Activated CD8-positive, alpha-beta T cell treated with anti-CD3 and anti-CD28 coated beads for 36 hours (primary cell): ENCODE measurements at regions not wholly inside any gene's neighbourhood (a gene's known extent, or its start where the extent isn't known, plus 50 kb on each side); places are given as distances from the start of the nearest gene placed in this dataset.

ENCODE experiments used
- ATAC-seq: fragments of 200-7000 bp; cut with Tn5 transposase; one replicate; pipeline ENCODE4 v1.10.0; 2021; ENCODE audit warnings: mild to moderate bottlenecking, moderate library complexity
- CTCF ChIA-PET: fragments of 350-600 bp; sonication (Branson Sonifier 250); formaldehyde crosslinking; loops from one replicate; lab custom pipeline; 2021; ENCODE audit warnings: antibody characterized with exemption; lab: Charles Lee
- POLR2A ChIA-PET: fragments of 350-600 bp; sonication (Branson Sonifier 250); formaldehyde crosslinking; loops from one replicate; lab custom pipeline; 2021; ENCODE audit warnings: antibody characterized with exemption; lab: Charles Lee
- DNase-seq: peaks from one replicate; pipeline ENCODE4 v3.0.0-alpha.2; 2020
- H3K27ac Mint-ChIP-seq: one replicate; pipeline ENCODE4 v1.8.0; 2021; ENCODE audit warnings: mild to moderate bottlenecking, mixed read lengths
- H3K27me3 Mint-ChIP-seq: one replicate; pipeline ENCODE4 v1.8.0; 2021; ENCODE audit warnings: mixed read lengths
- H3K36me3 Mint-ChIP-seq: one replicate; pipeline ENCODE4 v1.8.0; 2021; ENCODE audit warnings: low read depth, mixed read lengths
- H3K4me1 Mint-ChIP-seq: one replicate; pipeline ENCODE4 v1.8.0; 2021; ENCODE audit warnings: low read depth, mixed read lengths
- H3K4me3 Mint-ChIP-seq: one replicate; pipeline ENCODE4 v1.8.0; 2021; ENCODE audit warnings: mild to moderate bottlenecking, moderate library complexity, mixed read lengths
- H3K9me3 Mint-ChIP-seq: one replicate; pipeline ENCODE4 v1.8.0; 2021; ENCODE audit warnings: mixed read lengths
- intact Hi-C: fragments of 100-400 bp; cut with micrococcal nuclease; formaldehyde crosslinking; loops from one replicate; pipeline ENCODE4 v1.10.0; 2022
- TF ChIP-seq, protein P1 (sequence below): fragments of 200-600 bp; IDR thresholded peaks from one replicate; pipeline ENCODE4 v1.8.0; 2022; ENCODE audit warnings: antibody characterized with exemption, mild to moderate bottlenecking

DNA sequence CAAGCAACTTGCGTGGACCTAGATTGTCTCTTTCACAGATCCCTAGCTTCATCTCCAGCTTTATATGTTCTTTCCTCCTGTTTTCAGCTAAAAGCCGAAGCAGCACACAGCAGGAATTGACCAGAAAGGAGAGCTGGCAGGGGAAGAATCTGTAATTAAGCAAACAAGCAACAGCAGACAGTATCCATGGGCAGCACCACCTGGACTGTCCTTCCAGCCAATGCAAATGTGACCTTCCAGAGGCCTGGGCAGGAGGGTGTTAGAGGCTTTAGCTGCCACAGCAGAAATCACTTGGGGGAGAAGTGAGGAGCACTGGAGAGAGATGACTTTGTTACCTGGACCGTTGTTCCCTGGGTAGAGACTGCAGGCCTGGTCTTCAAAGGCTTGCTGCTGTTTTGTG is 427.6 kb upstream of the GOT2 start:
- no peaks in the 10 kb centered on the region for H3K4me1 Mint-ChIP-seq
- POLR2A ChIA-PET, result no interaction called here
- no peak for ATAC-seq
- CTCF ChIA-PET, result no interaction called here
- no peaks in the 10 kb centered on the region for H3K9me3 Mint-ChIP-seq
- TF ChIP-seq, protein P1, sequence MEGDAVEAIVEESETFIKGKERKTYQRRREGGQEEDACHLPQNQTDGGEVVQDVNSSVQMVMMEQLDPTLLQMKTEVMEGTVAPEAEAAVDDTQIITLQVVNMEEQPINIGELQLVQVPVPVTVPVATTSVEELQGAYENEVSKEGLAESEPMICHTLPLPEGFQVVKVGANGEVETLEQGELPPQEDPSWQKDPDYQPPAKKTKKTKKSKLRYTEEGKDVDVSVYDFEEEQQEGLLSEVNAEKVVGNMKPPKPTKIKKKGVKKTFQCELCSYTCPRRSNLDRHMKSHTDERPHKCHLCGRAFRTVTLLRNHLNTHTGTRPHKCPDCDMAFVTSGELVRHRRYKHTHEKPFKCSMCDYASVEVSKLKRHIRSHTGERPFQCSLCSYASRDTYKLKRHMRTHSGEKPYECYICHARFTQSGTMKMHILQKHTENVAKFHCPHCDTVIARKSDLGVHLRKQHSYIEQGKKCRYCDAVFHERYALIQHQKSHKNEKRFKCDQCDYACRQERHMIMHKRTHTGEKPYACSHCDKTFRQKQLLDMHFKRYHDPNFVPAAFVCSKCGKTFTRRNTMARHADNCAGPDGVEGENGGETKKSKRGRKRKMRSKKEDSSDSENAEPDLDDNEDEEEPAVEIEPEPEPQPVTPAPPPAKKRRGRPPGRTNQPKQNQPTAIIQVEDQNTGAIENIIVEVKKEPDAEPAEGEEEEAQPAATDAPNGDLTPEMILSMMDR, result no peak
- H3K27ac Mint-ChIP-seq, result no peak overlapping the region
- H3K36me3 Mint-ChIP-seq, result no peaks in the 10 kb centered on the region
- DNase-seq, result no peak
- intact Hi-C loops, result no loop called here
- no peak overlapping the region for H3K4me3 Mint-ChIP-seq
- H3K27me3 Mint-ChIP-seq, result no peaks in the 10 kb centered on the region

DNA sequence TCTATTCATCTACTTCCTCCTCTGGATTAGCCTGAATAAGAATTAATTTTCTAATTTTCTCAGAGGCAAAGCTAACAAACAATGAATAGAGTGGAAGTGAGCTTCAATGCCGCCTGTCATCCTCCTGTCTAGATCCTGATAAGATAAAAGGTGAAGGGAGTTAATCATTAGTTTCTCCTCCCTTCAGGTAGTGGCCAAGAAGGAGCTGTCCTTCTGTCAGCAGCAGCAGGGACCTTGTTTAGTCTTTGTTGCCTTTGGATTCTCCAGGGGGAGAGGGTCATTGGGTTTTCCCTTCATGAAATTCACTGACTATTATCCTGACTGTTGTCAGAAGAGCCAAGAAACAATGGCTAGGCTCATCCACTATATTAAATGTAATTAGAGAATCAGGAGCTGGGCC is 420.2 kb upstream of the GOT2 start:
- H3K4me3 Mint-ChIP-seq, result no peak overlapping the region
- H3K27me3 Mint-ChIP-seq, result no peaks in the 10 kb centered on the region
- H3K9me3 Mint-ChIP-seq, result no peaks in the 10 kb centered on the region

DNA sequence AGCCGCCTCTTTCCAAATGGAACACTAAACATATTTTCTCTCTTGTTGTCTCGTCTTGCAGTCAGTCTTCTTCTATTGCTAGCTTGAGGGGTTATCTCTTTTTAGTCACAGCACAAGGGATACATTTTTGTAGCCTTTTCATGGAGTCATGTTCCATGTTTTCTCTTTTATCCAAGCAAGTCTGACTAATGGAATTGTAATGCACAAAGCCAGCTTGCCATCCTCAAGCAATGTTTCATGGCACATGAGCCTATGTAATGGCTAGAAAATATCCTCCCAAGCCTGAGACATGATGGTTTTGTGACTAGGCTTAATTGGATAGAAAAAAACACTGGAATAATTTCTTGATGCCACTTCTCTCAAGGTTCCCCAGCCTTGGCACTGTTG is 414.6 kb upstream of the GOT2 start:
- Mint-ChIP-seq H3K4me1 (no peaks in the 10 kb centered on the region), H3K27ac (no peak overlapping the region), H3K9me3 (no peaks in the 10 kb centered on the region), H3K36me3 (no peaks in the 10 kb centered on the region), H3K27me3 (no peaks in the 10 kb centered on the region), H3K4me3 (no peak overlapping the region)
- intact Hi-C loops, result no loop called here
- no peak for ATAC-seq
- TF ChIP-seq, protein P1, result no peak
- ChIA-PET POLR2A (no interaction called here), CTCF (no interaction called here)
- DNase-seq, result no peak

More for the DNA sequence above, 420.2 kb upstream of the GOT2 start:
- ATAC-seq, result no peak
- no peak overlapping the region for H3K27ac Mint-ChIP-seq
- no peaks in the 10 kb centered on the region for H3K36me3 Mint-ChIP-seq
- DNase-seq, result no peak
- ChIA-PET POLR2A (no interaction called here), CTCF (no interaction called here)
- TF ChIP-seq, protein P1, result no peak
- H3K4me1 Mint-ChIP-seq, result no peaks in the 10 kb centered on the region
- intact Hi-C loops, result no loop called here

DNA sequence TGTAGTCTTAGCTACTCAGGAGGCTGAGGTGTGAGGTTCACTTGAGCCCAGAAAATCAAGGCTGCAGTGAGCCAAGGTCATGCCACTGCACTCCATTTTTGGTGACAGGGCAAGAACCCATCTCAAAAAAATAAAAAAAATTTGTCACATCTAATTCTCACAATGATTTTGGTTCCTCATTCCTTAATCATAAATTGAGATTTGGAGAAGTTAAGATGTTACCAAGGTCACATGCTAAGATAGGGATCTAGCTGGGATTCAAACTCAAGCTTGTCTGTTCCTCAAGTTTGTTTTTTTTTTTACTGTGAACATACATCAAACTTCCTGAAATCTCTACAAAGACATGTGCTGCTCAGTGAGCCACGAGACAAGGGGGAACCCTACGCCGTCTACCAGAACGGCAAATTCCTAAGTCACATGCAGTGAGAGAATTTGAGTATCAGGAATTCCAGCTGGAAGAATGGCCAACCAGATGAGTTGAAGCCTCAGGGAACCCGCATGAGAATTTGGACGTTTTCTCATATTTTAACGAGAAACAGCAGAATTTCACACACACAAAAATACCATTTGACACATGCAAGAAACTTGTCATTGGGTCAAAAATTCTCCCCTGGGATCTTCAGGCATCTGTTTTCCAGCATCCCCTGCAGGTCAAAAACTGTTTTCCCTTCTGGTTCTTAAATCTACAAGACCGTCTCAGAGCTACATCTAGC is 414.1 kb upstream of the GOT2 start:
- intact Hi-C loops, result no loop called here
- TF ChIP-seq, protein P1, result no peak
- H3K36me3 Mint-ChIP-seq, result no peaks in the 10 kb centered on the region
- ChIA-PET POLR2A (no interaction called here), CTCF (no interaction called here)
- DNase-seq (no peak), ATAC-seq (no peak)
- H3K27ac Mint-ChIP-seq, result no peak overlapping the region
- H3K4me1 Mint-ChIP-seq, result no peaks in the 10 kb centered on the region
- H3K9me3 Mint-ChIP-seq, result no peaks in the 10 kb centered on the region
- H3K4me3 Mint-ChIP-seq, result no peak overlapping the region
- H3K27me3 Mint-ChIP-seq, result no peaks in the 10 kb centered on the region

DNA sequence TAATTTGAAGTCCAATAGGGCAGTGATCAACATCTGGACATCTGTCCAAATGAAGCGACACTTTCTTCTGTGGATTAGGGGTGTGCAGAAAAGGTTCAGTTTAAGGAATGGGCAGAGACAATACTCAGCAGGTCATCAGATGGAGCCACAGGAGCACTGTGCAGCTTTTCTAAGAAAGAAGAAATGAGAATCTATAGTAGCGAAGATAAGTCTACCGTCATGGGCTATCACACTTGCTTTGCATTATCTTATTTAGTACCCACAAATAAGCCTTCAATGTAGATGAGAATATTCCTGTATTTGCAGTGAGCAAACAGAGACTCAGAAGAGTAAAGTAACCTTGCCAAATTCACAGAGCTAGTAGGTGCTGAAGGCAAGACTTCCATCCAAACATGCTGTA is 412.0 kb upstream of the GOT2 start:
- DNase-seq (no peak), ATAC-seq (no peak)
- Mint-ChIP-seq H3K27me3 (no peaks in the 10 kb centered on the region), H3K36me3 (no peaks in the 10 kb centered on the region), H3K4me1 (no peaks in the 10 kb centered on the region), H3K27ac (no peak overlapping the region), H3K9me3 (no peaks in the 10 kb centered on the region), H3K4me3 (no peak overlapping the region)
- TF ChIP-seq, protein P1, result no peak
- intact Hi-C loops, result no loop called here
- ChIA-PET POLR2A (no interaction called here), CTCF (no interaction called here)
